Sigmoid colon (tissue), 6 donors: ENCODE measurements at regions not wholly inside any gene's neighbourhood (a gene's known extent, or its start where the extent isn't known, plus 50 kb on each side); places are given as distances from the start of the nearest gene placed in this dataset.

Source experiments
- DNase-seq: peaks from one replicate; pipeline ENCODE4 v3.0.0-alpha.2; 2019
- H3K27ac ChIP-seq, 4 donors: fragments of 200-600 bp; sonication (generic); one replicate each; pipeline ENCODE4 v1.5.1; 2016 to 2019; ENCODE audit warnings: mild to moderate bottlenecking in 1 of 4
- H3K27me3 ChIP-seq, 3 donors: fragments of 200-600 bp; sonication (generic); one replicate each; pipeline ENCODE4 v1.5.1; 2019; ENCODE audit warnings: mild to moderate bottlenecking in 1 of 3
- H3K36me3 ChIP-seq, 4 donors: fragments of 200-600 bp; sonication (generic); one replicate each; pipeline ENCODE4 v1.5.1; 2016 to 2019
- H3K4me1 ChIP-seq, 4 donors: fragments of 200-600 bp; sonication (generic); one replicate each; pipeline ENCODE4 v1.5.1; 2017 to 2019
- H3K4me3 ChIP-seq, 4 donors: fragments of 200-600 bp; sonication (generic); one replicate each; pipeline ENCODE4 v1.5.1; 2017 to 2019; ENCODE audit warnings: mild to moderate bottlenecking in 2 of 4, moderate library complexity in 1 of 4
- H3K9me3 ChIP-seq, 4 donors: fragments of 200-600 bp in 3 of 4; sonication (generic) in 3 of 4; one replicate each; pipeline versions ENCODE4 v1.5.1 to v1.6.1; 2013 to 2019
- EP300 ChIP-seq, 4 donors: sonication (generic); formaldehyde crosslinking; IDR thresholded peaks; one replicate each; pipeline ENCODE4 v1.6.1; 2017; ENCODE audit warnings: antibody characterized with exemption in 4 of 4
- POLR2A ChIP-seq, 2 donors: fragments of 450-650 bp; IDR thresholded peaks; one replicate each; pipeline ENCODE4 v1.6.1; 2016; ENCODE audit warnings: antibody characterized with exemption in 2 of 2, mild to moderate bottlenecking in 2 of 2, moderate library complexity in 2 of 2
- POLR2AphosphoS5 ChIP-seq, 4 donors: sonication (generic); formaldehyde crosslinking; IDR thresholded peaks; one replicate each; pipeline ENCODE4 v1.6.1; 2017; ENCODE audit warnings: antibody characterized with exemption in 4 of 4
- WGBS, 2 donors: extraction: QIAGEN DNeasy Blood & Tissue Kit; methylation state at CpG; one replicate each; pipeline ENCODE4 v1.1.7; 2013; 5-methylcytosine and 5-hydroxymethylcytosine counted together
- intact Hi-C: fragments of 100-400 bp; cut with DNase I; formaldehyde crosslinking; loops from one replicate; pipeline ENCODE4 v1.15.1; 2023
- TF ChIP-seq, protein P1 (sequence below), 4 experiments: fragments of 450-650 bp in 3 of 4; fragments of 200-600 bp in 1 of 4; IDR thresholded peaks; one replicate each; pipeline ENCODE4 v1.5.1; 2016 to 2019; ENCODE audit warnings: antibody characterized with exemption in 4 of 4, mild to moderate bottlenecking in 3 of 4, moderate library complexity in 2 of 4
- donor health status: healthy with polysubstance abuse.
- donor health status: healthy.

- Histone ChIP-seq H3K4me3 (peak overlapping the region in 3 of 4 donors; percentile 57 to 59 (median 58)), H3K36me3 (no peaks in the 10 kb centered on the region), H3K4me1 (peaks cover 0 to 51% (median 47%) of the 10 kb centered on the region in 4 donors), H3K27ac (peak overlapping the region; percentile 91 to 97 (median 97)), H3K27me3 (no peaks in the 10 kb centered on the region), H3K9me3 (no peaks in the 10 kb centered on the region)
- intact Hi-C loops: loop anchor here (1.0 to 10.0 kb wide), 5 partner anchors 177 to 419 kb away; partner anchors contain the start of gene TTC4
- 13 to 21% methylated on average over 10 of the region's 10 CpGs for WGBS, 2 donors
- no peak for DNase-seq
- TF ChIP-seq EP300 (IDR thresholded peaks at IDR 0.05): no peak
- TF ChIP-seq POLR2A (IDR thresholded peaks at IDR 0.05): no peak
- no peak for TF ChIP-seq POLR2AphosphoS5 (IDR thresholded peaks at IDR 0.05)
- TF ChIP-seq, protein P1, sequence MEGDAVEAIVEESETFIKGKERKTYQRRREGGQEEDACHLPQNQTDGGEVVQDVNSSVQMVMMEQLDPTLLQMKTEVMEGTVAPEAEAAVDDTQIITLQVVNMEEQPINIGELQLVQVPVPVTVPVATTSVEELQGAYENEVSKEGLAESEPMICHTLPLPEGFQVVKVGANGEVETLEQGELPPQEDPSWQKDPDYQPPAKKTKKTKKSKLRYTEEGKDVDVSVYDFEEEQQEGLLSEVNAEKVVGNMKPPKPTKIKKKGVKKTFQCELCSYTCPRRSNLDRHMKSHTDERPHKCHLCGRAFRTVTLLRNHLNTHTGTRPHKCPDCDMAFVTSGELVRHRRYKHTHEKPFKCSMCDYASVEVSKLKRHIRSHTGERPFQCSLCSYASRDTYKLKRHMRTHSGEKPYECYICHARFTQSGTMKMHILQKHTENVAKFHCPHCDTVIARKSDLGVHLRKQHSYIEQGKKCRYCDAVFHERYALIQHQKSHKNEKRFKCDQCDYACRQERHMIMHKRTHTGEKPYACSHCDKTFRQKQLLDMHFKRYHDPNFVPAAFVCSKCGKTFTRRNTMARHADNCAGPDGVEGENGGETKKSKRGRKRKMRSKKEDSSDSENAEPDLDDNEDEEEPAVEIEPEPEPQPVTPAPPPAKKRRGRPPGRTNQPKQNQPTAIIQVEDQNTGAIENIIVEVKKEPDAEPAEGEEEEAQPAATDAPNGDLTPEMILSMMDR (IDR thresholded peaks at IDR 0.05): no peak
Observed at GRCh38 chr1:54489627-54490250, 58.3 kb upstream of the ACOT11 start.

- H3K27me3 ChIP-seq: no peaks in the 10 kb centered on the region
- peak overlapping the region; percentile 91 to 97 (median 97) for H3K27ac ChIP-seq
- intact Hi-C loops: loop anchor here (1.0 to 5.0 kb wide), 7 partner anchors 82 to 436 kb away; partner anchors contain the start of genes CYB5RL, MRPL37, TCEANC2 and TMEM59
- WGBS, 2 donors: 1% methylated on average over 51 of the region's 51 CpGs
- TF ChIP-seq POLR2A (IDR thresholded peaks at IDR 0.05) (peak in 1 of 2 donors; percentile 1), POLR2AphosphoS5 (IDR thresholded peaks at IDR 0.05) (peak in 3 of 4 donors; percentile 26 to 76 (median 51)), EP300 (IDR thresholded peaks at IDR 0.05) (no peak)
- TF ChIP-seq, protein P1 (IDR thresholded peaks at IDR 0.05): peak; percentile 92 to 96 (median 94)
- H3K9me3 ChIP-seq: no peaks in the 10 kb centered on the region
- H3K4me3 ChIP-seq: peak overlapping the region; percentile 55 to 59 (median 58)
- H3K4me1 ChIP-seq: peaks cover 0 to 53% (median 49%) of the 10 kb centered on the region in 4 donors
- H3K36me3 ChIP-seq: no peaks in the 10 kb centered on the region
- DNase-seq: peak; percentile 90
Observed at GRCh38 chr1:54488779-54489626, 59.0 kb upstream of the ACOT11 start.

- TF ChIP-seq POLR2AphosphoS5 (IDR thresholded peaks at IDR 0.05): peak; percentile 8 to 82 (median 76)
- no peak for TF ChIP-seq POLR2A (IDR thresholded peaks at IDR 0.05)
- TF ChIP-seq EP300 (IDR thresholded peaks at IDR 0.05): peak in 1 of 4 donors; percentile 6
- TF ChIP-seq, protein P1 (IDR thresholded peaks at IDR 0.05): peak in 1 of 4 experiments; percentile 11
- DNase-seq: peak; percentile 97
- Histone ChIP-seq H3K4me3 (peak overlapping the region; percentile 55 to 59 (median 58)), H3K9me3 (no peaks in the 10 kb centered on the region), H3K4me1 (peaks cover 0 to 53% (median 49%) of the 10 kb centered on the region in 4 donors), H3K27me3 (no peaks in the 10 kb centered on the region), H3K36me3 (no peaks in the 10 kb centered on the region), H3K27ac (peak overlapping the region; percentile 91 to 97 (median 97))
- intact Hi-C loops: loop anchor here (1.0 to 5.0 kb wide), 4 partner anchors 81 to 435 kb away; partner anchors contain the start of genes CYB5RL, MRPL37, TCEANC2 and TMEM59
- WGBS, 2 donors: 1% methylated on average over 62 of the region's 62 CpGs
Observed at GRCh38 chr1:54488065-54488750, 59.8 kb upstream of the ACOT11 start.

DNA sequence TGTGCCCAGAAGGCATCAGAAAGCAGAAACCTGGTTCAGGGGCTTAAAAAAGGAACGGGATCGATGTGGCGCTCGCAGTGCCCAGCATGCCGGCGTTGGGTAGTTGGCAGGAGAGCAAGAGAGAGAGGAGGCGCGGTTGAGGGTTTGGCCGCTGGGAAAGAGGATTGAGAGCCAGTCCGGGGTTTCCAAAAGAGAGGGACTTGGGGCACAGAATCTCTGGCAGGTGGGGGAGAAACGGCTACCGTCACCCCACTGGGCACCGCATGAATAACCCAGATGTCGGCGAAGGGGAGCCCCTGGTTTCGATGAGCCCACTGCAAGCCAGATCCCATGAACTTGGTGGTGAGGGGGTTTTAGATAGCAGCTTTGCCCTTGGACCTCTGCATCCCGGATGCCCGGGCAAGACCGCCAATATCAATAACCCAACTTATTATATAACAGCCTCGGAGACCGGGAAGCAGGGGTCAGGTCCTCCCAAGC lies 60.4 kb upstream of the ACOT11 start:
- Histone ChIP-seq H3K4me1 (peaks cover 0 to 53% (median 49%) of the 10 kb centered on the region in 4 donors), H3K9me3 (no peaks in the 10 kb centered on the region), H3K4me3 (peak overlapping the region; percentile 25 to 59 (median 58)), H3K36me3 (no peaks in the 10 kb centered on the region), H3K27ac (peak overlapping the region; percentile 91 to 97 (median 97)), H3K27me3 (no peaks in the 10 kb centered on the region)
- intact Hi-C loops: loop anchor here (1.0 to 5.0 kb wide), 4 partner anchors 80 to 434 kb away; partner anchors contain the start of genes CYB5RL, MRPL37, TCEANC2 and TMEM59
- DNase-seq: no peak
- WGBS, 2 donors: 45 to 50% methylated on average over 21 of the region's 21 CpGs
- TF ChIP-seq POLR2AphosphoS5 (IDR thresholded peaks at IDR 0.05): no peak
- no peak for TF ChIP-seq POLR2A (IDR thresholded peaks at IDR 0.05)
- TF ChIP-seq, protein P1 (IDR thresholded peaks at IDR 0.05): no peak
- no peak for TF ChIP-seq EP300 (IDR thresholded peaks at IDR 0.05)
